Gastrocnemius medialis (tissue), 4 donors: ENCODE measurements at regions not wholly inside any gene's neighbourhood (a gene's known extent, or its start where the extent isn't known, plus 50 kb on each side); places are given as distances from the start of the nearest gene placed in this dataset.

Experiments used
- CTCF ChIP-seq, 5 experiments: fragments of 450-650 bp in 3 of 5; fragments of 200-600 bp in 2 of 5; sonication (generic) in 2 of 5; IDR thresholded peaks in 4 of 5; conservative IDR thresholded peaks in 1 of 5; 1 replicate in 4 of 5; 2 replicates in 1 of 5; pipeline ENCODE4 v1.5.1; 2016 to 2019; ENCODE audit warnings: antibody characterized with exemption in 5 of 5, mild to moderate bottlenecking in 3 of 5, moderate library complexity in 3 of 5
- POLR2A ChIP-seq, 2 donors: fragments of 450-650 bp; IDR thresholded peaks; one replicate each; pipeline ENCODE4 v1.6.1; 2017; ENCODE audit warnings: antibody characterized with exemption in 2 of 2, mild to moderate bottlenecking in 2 of 2, moderate library complexity in 2 of 2

DNA sequence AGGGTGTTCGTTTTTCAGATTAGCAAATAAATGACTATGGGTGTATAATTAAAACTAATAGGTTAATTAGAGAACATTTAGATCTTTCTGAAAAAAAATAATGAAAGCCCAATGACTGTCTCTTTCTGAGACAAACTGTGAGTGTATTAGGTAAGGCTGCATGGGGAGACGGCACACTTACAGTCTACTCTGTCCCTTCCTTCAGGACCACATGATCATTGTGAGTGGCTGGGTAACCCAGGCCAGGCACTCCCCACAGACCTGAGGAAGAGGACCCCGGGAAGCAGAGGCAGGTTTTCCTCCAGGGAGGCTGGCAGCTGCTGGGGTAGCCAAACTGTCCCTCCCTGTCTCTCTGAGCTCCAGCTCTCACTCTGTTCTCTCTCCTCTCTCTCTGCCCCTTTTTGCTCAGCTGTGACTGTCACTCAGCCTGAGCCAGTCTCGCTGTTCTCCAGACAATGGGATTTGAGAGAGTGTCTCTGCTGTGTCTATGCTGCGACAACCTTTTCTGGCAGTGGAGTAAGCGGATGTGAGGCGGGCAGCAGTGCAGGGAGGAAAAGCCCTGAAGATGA lies 83.1 kb upstream of the NCAM1 start:
- TF ChIP-seq CTCF (IDR thresholded peaks at IDR 0.05 in 4 of 5, conservative IDR thresholded peaks at IDR 0.05 in 1 of 5) (no peak), POLR2A (IDR thresholded peaks at IDR 0.05) (no peak)
